ENCODE measurements at regions not wholly inside any gene's neighbourhood (a gene's known extent, or its start where the extent isn't known, plus 50 kb on each side); places are given as distances from the start of the nearest gene placed in this dataset.
"Not testable (repeated sequence)": the region's sequence is repeated elsewhere in the genome, so short reads cannot be mapped to it uniquely, and the experiment has no call there.

DNA sequence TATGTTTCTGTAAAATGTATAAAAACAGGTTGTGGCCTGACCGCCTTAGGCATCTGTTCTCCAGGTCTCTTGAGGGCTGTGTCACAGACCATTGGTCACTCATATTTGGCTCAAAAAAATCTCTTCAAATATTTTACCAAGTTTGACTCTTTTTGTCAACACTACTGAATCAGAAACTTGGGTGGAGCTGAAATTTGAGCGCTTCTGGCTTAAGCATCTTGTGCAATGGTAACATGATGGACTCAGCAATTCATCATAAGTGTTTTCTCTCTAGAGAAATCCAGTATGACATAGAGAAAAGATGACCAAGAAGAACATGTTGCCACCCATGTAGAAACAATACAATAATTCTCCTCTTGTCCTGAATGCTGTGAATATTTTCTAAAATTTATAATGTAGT, 387.9 kb downstream of the MAT2B start:
- H3K27me3 ChIP-seq = no peaks in the 10 kb centered on the region
- no peaks in the 10 kb centered on the region for H3K4me1 ChIP-seq
- no peak for DNase-seq
- TF ChIP-seq, protein P1, sequence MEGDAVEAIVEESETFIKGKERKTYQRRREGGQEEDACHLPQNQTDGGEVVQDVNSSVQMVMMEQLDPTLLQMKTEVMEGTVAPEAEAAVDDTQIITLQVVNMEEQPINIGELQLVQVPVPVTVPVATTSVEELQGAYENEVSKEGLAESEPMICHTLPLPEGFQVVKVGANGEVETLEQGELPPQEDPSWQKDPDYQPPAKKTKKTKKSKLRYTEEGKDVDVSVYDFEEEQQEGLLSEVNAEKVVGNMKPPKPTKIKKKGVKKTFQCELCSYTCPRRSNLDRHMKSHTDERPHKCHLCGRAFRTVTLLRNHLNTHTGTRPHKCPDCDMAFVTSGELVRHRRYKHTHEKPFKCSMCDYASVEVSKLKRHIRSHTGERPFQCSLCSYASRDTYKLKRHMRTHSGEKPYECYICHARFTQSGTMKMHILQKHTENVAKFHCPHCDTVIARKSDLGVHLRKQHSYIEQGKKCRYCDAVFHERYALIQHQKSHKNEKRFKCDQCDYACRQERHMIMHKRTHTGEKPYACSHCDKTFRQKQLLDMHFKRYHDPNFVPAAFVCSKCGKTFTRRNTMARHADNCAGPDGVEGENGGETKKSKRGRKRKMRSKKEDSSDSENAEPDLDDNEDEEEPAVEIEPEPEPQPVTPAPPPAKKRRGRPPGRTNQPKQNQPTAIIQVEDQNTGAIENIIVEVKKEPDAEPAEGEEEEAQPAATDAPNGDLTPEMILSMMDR (IDR thresholded peaks at IDR 0.05; ENCODE audit: low read depth, low read length) = no peak
- H3K9me3 ChIP-seq = no peaks in the 10 kb centered on the region
- no peak overlapping the region for H3K4me3 ChIP-seq (ENCODE audit: low read depth, low read length)
- H3K36me3 ChIP-seq = no peaks in the 10 kb centered on the region

DNA sequence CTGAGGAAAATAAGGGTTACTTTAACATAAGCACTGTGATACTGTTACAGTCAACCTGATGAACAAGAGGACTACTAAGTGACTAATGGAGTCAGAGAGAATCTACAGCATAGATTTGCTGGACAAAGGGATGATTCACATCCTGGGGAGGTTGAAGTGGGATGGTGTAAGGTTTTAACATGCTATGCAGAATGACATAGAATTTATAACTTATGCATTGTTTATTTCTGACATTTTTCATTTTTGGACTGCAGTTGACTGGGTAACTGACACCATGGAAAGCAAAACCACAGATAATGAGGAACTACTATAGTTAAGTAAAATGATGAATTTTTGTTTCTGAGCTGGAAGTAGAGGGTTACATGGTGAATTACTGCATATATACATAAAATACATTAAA, 389.2 kb downstream of the MAT2B start:
- DNase-seq = no peak
- H3K36me3 ChIP-seq = no peaks in the 10 kb centered on the region
- H3K27me3 ChIP-seq = no peaks in the 10 kb centered on the region
- TF ChIP-seq, protein P1 (IDR thresholded peaks at IDR 0.05; ENCODE audit: low read depth, low read length) = no peak
- no peaks in the 10 kb centered on the region for H3K4me1 ChIP-seq
- no peak overlapping the region for H3K4me3 ChIP-seq (ENCODE audit: low read depth, low read length)
- no peaks in the 10 kb centered on the region for H3K9me3 ChIP-seq

DNA sequence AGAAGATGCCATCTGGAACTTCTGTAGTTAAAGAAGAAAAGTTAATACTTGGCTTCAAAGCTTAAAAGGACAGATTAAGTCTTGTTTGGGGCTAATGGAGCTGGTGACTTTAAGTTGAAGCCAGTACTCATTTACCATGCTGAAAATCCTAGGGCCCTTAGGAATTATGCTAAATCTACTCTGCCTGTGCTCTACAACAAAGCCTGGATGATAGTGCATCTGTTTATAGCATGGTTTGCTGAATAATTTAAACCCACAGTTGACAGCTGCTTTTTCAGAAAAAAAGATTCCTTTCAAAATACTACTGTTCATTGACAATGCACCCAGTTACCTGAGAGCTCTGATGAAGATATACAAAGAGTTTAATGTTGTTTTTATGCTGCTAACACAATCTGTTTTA, 393.5 kb downstream of the MAT2B start:
- Histone ChIP-seq H3K9me3 (no peaks in the 10 kb centered on the region), H3K36me3 (no peaks in the 10 kb centered on the region), H3K4me3 (ENCODE audit: low read depth, low read length) (no peak overlapping the region), H3K4me1 (no peaks in the 10 kb centered on the region), H3K27me3 (no peaks in the 10 kb centered on the region)
- DNase-seq = no peak
- TF ChIP-seq, protein P1 (IDR thresholded peaks at IDR 0.05; ENCODE audit: low read depth, low read length) = no peak

DNA sequence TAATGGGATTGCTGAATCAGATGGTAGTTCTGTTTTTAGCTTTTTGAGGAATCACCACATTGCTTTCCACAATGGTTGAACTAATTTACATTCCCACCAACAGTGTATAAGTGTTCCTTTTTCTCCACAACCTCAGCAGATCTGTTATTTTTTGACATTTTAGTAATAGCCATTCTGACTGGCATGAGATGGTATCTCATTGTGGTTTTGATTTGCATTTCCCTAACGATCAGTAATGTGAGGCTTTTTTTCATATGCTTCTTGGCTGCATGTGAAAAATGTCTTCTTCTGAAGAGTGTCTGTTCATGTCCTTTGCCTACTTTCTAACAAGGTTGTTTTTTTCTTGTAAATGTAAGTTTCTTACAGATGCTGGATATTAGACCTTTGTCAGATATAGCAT, 402.4 kb downstream of the MAT2B start:
- H3K36me3 ChIP-seq; DNase-seq; H3K9me3 ChIP-seq; H3K27me3 ChIP-seq; H3K4me3 ChIP-seq (ENCODE audit: low read depth, low read length); H3K4me1 ChIP-seq: not testable (repeated sequence)

DNA sequence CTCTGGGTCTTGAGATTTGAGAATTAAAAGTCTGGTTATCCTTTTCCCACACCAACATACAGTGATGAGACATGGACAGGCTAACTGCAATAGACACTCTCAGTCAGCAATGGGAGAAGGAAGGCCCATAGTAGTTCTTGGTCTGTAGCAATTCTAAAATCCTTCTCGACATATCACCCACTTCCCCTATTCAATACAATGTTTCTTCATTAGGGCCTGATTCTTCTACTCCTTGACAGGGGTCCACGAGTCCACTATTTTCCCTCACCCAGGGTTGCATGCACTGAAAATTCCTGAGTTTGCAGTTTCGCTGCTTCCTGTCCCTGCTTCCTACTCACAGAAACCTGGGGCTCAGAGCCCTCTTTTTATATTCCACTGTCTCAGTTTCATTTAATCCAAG, 402.8 kb downstream of the MAT2B start:
- no peaks in the 10 kb centered on the region for H3K36me3 ChIP-seq
- no peak for DNase-seq
- no peaks in the 10 kb centered on the region for H3K9me3 ChIP-seq
- H3K4me1 ChIP-seq = peaks cover 12% of the 10 kb centered on the region
- H3K27me3 ChIP-seq = no peaks in the 10 kb centered on the region
- H3K4me3 ChIP-seq (ENCODE audit: low read depth, low read length) = no peak overlapping the region
- TF ChIP-seq, protein P1 (IDR thresholded peaks at IDR 0.05; ENCODE audit: low read depth, low read length) = no peak

DNA sequence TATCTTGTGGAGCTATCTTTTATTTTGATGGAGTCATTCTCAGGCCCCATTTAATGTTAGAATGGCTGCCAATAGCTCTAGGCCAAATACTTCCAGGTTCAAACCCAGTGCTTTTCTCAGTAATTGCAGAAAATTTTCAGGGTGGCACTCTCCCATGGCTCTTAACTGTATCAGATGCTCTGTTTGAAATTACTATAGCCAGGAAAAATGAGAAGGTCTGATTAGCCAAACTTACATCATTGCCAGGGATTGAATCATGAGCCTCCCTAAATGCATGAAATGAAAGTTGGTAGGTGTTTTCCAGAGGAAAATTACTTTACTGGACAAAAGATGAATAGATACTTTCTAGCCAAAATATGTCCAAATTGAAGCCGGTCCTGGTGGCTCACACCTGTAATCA, 404.8 kb downstream of the MAT2B start:
- H3K9me3 ChIP-seq = no peaks in the 10 kb centered on the region
- no peaks in the 10 kb centered on the region for H3K27me3 ChIP-seq
- no peaks in the 10 kb centered on the region for H3K36me3 ChIP-seq
- no peak for DNase-seq
- H3K4me1 ChIP-seq = peaks cover 27% of the 10 kb centered on the region
- TF ChIP-seq, protein P1 (IDR thresholded peaks at IDR 0.05; ENCODE audit: low read depth, low read length) = no peak
- no peak overlapping the region for H3K4me3 ChIP-seq (ENCODE audit: low read depth, low read length)

DNA sequence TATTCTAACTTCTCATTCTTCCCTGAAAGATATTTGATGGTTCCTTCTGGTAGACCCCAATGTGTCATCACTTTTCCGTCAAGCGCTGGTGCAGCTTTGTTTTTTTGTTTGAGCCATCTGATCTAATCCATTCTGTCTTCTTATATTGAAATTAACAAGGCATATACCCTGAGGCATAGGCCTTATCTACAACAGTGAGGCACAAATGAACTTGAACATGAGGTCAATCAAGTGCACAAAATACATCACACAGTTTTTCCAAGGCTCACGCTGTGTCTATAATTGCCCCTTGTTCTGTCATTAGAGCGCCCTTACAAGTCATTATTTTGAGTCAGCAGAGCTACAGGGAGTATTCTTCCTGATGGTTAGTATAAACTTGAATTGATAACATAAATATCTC, 406.6 kb downstream of the MAT2B start:
- H3K27me3 ChIP-seq = no peaks in the 10 kb centered on the region
- TF ChIP-seq, protein P1 (IDR thresholded peaks at IDR 0.05; ENCODE audit: low read depth, low read length) = no peak
- DNase-seq = peak; percentile 43
- H3K4me3 ChIP-seq (ENCODE audit: low read depth, low read length) = no peak overlapping the region
- peaks cover 33% of the 10 kb centered on the region for H3K4me1 ChIP-seq
- no peaks in the 10 kb centered on the region for H3K9me3 ChIP-seq
- no peaks in the 10 kb centered on the region for H3K36me3 ChIP-seq

All from BE2C (cell line).